ENCODE measurements at regions not wholly inside any gene's neighbourhood (a gene's known extent, or its start where the extent isn't known, plus 50 kb on each side); places are given as distances from the start of the nearest gene placed in this dataset.

- DNase-seq: no peak
These were observed 462.0 kb downstream of the PDCD6IP start for GRCh38 chr3:34260271-34261000.

- no peak for DNase-seq
These were observed 462.6 kb downstream of the PDCD6IP start for GRCh38 chr3:34261001-34261385.

GRCh38 chr3:34263101-34263621 lies 464.7 kb downstream of the PDCD6IP start:
- no peak for DNase-seq

- DNase-seq: no peak
These were observed 466.1 kb downstream of the PDCD6IP start for GRCh38 chr3:34264337-34265041.

GRCh38 chr3:34267088-34267487 lies 468.7 kb downstream of the PDCD6IP start:
- DNase-seq: no peak

GRCh38 chr3:34268032-34268709 lies 469.7 kb downstream of the PDCD6IP start:
- DNase-seq: no peak

GRCh38 chr3:34275811-34276210 lies 477.4 kb downstream of the PDCD6IP start:
- no peak for DNase-seq

GRCh38 chr3:34276342-34276741 lies 477.9 kb downstream of the PDCD6IP start:
- DNase-seq: no peak

- DNase-seq: no peak
These were observed 478.7 kb downstream of the PDCD6IP start for GRCh38 chr3:34277110-34277509.

- DNase-seq: no peak
These were observed 481.5 kb downstream of the PDCD6IP start for GRCh38 chr3:34279901-34280300.

GRCh38 chr3:34283751-34284150 lies 485.3 kb downstream of the PDCD6IP start:
- DNase-seq: no peak

GRCh38 chr3:34284959-34285826 lies 486.8 kb downstream of the PDCD6IP start:
- DNase-seq: no peak

- no peak for DNase-seq
These were observed 487.4 kb downstream of the PDCD6IP start for GRCh38 chr3:34285827-34286188.

GRCh38 chr3:34292605-34293300 lies 494.3 kb downstream of the PDCD6IP start:
- DNase-seq: no peak

- DNase-seq: no peak
These were observed 495.8 kb downstream of the PDCD6IP start for GRCh38 chr3:34294240-34294639.

GRCh38 chr3:34296796-34297195 lies 498.4 kb downstream of the PDCD6IP start:
- DNase-seq: no peak

GRCh38 chr3:34298653-34299052 lies 500.2 kb downstream of the PDCD6IP start:
- no peak for DNase-seq

GRCh38 chr3:34300621-34301020 lies 502.2 kb downstream of the PDCD6IP start:
- DNase-seq: no peak

- no peak for DNase-seq
These were observed 502.9 kb downstream of the PDCD6IP start for GRCh38 chr3:34301313-34301712.

GRCh38 chr3:34305266-34305665 lies 506.8 kb downstream of the PDCD6IP start:
- no peak for DNase-seq

GRCh38 chr3:34312684-34313083 lies 514.3 kb downstream of the PDCD6IP start:
- no peak for DNase-seq

GRCh38 chr3:34319881-34320280 lies 521.5 kb downstream of the PDCD6IP start:
- DNase-seq: no peak
